GM12878 (cell line): ENCODE measurements at regions not wholly inside any gene's neighbourhood (a gene's known extent, or its start where the extent isn't known, plus 50 kb on each side); places are given as distances from the start of the nearest gene placed in this dataset.

Experiments used
- ATAC-seq: fragments of 200-7000 bp; cut with Tn5 transposase; 3 replicates; pipeline ENCODE4 v1.9.1; 2020; ENCODE audit warnings: mild to moderate bottlenecking, moderate library complexity
- BruUV-seq: library from RNA; stranded (reverse); fragments of 400-500 nt; replicated peaks from 2 replicates; lab custom pipeline; 2021; lab: Mats Ljungman, UMichigan
- CTCF ChIA-PET: fragments of 300-600 bp; sonication (Branson Sonifier 250); formaldehyde crosslinking; extraction: SDS; loops from one replicate; lab custom pipeline; 2021; ENCODE audit warnings: inconsistent platforms; lab: Yijun Ruan, JAX
- POLR2A ChIA-PET: fragments of 350-600 bp; formaldehyde crosslinking; extraction: SDS; loops from one replicate; lab custom pipeline; 2021; ENCODE audit warnings: inconsistent platforms; lab: Charles Lee
- RAD21 ChIA-PET: fragments of 300-600 bp; sonication (Branson Sonifier 250); formaldehyde crosslinking; loops from one replicate; lab custom pipeline; 2023; ENCODE audit warnings: antibody characterized with exemption; ENCODE audit not compliant: unreplicated experiment; lab: Charles Lee
- SMC1A ChIA-PET: fragments of 300-600 bp; sonication (Branson Sonifier 250); formaldehyde crosslinking; loops from one replicate; lab custom pipeline; 2023; ENCODE audit not compliant: unreplicated experiment, uncharacterized antibody; lab: Charles Lee
- DNase-seq: peaks from one replicate; pipeline ENCODE4 v3.0.0-alpha.2; 2011; ENCODE audit warnings: low read depth, low spot score
- FAIRE-seq: peaks from 3 replicates; lab custom pipeline; 2011; peaks lifted over from hg19 to GRCh38; lab: Jason Lieb, UNC
- H2AFZ ChIP-seq: 2 replicates; pipeline ENCODE4 v1.6.0; 2011; ENCODE audit warnings: low read depth, low read length, control low read depth; ENCODE audit not compliant: control insufficient read depth
- H3K27ac ChIP-seq: 2 replicates; pipeline ENCODE4 v1.5.1; 2011; ENCODE audit warnings: control low read depth; ENCODE audit not compliant: control insufficient read depth, insufficient read depth
- H3K27me3 ChIP-seq, 2 experiments: replicated peaks in 1 of 2; 2 replicates each; pipeline versions ENCODE4 v1.6.0 to v1.6.1; 2011; ENCODE audit warnings: low read length in 1 of 2; ENCODE audit not compliant: control insufficient read depth in 2 of 2, insufficient read depth in 2 of 2
- H3K36me3 ChIP-seq, 2 experiments: 2 replicates each; pipeline ENCODE4 v1.5.1; 2011; ENCODE audit warnings: low read length in 1 of 2; ENCODE audit not compliant: control insufficient read depth in 2 of 2, insufficient read depth in 2 of 2
- H3K4me1 ChIP-seq: 2 replicates; pipeline ENCODE4 v1.6.1; 2011; ENCODE audit warnings: mild to moderate bottlenecking, low read length, moderate library complexity, mixed read lengths; ENCODE audit not compliant: control insufficient read depth, insufficient read depth
- H3K4me2 ChIP-seq: 2 replicates; pipeline ENCODE4 v1.6.0; 2011; ENCODE audit warnings: control low read depth; ENCODE audit not compliant: control insufficient read depth, insufficient read depth
- H3K4me3 ChIP-seq: fragments of 200-600 bp; sonication (generic); 2 replicates; pipeline ENCODE4 v1.5.1; 2016
- H3K79me2 ChIP-seq: 2 replicates; pipeline ENCODE4 v1.6.0; 2011; ENCODE audit warnings: low read length; ENCODE audit not compliant: control insufficient read depth, insufficient read depth
- H3K9ac ChIP-seq: 2 replicates; pipeline ENCODE4 v1.8.0; 2011; ENCODE audit warnings: low read length, control low read depth, mixed read lengths; ENCODE audit not compliant: control insufficient read depth, insufficient read depth
- H3K9me3 ChIP-seq: replicated peaks from 3 replicates; pipeline ENCODE4 v1.5.1; 2011; ENCODE audit warnings: mild to moderate bottlenecking, low read length; ENCODE audit not compliant: control insufficient read depth, insufficient read depth
- H4K20me1 ChIP-seq: 2 replicates; pipeline ENCODE4 v1.6.0; 2011; ENCODE audit not compliant: control insufficient read depth, insufficient read depth
- ASH2L ChIP-seq: fragments of 300-600, 200-600 bp; sonication (generic); IDR thresholded peaks from 2 replicates; pipeline ENCODE4 v1.6.1; 2017; ENCODE audit warnings: low read depth, mild to moderate bottlenecking, borderline replicate concordance
- BACH1 ChIP-seq: fragments of 450-650 bp; IDR thresholded peaks from 2 replicates; pipeline ENCODE4 v1.6.1; 2017; ENCODE audit warnings: mild to moderate bottlenecking, borderline replicate concordance
- CREM ChIP-seq: IDR thresholded peaks from 2 replicates; pipeline ENCODE4 v1.6.1; 2014; ENCODE audit warnings: antibody characterized with exemption, low read depth
- FOS ChIP-seq: IDR thresholded peaks from 3 replicates; pipeline ENCODE4 v1.6.1; 2011; ENCODE audit warnings: borderline replicate concordance; ENCODE audit not compliant: insufficient read length; ENCODE audit errors: extremely low read depth
- KDM1A ChIP-seq: fragments of 200-600 bp; sonication (generic); IDR thresholded peaks from 2 replicates; pipeline ENCODE4 v1.6.1; 2016; ENCODE audit warnings: borderline replicate concordance
- MTA2 ChIP-seq: fragments of 450-650 bp; IDR thresholded peaks from 2 replicates; pipeline ENCODE4 v1.6.1; 2016; ENCODE audit warnings: low read depth, mild to moderate bottlenecking, moderate library complexity
- RCOR1 ChIP-seq: conservative IDR thresholded peaks from 2 replicates; pipeline ENCODE4 v1.6.1; 2012; ENCODE audit warnings: low read depth, low read length, improper control_type of control experiment
- SMC3 ChIP-seq: IDR thresholded peaks from 2 replicates; pipeline ENCODE4 v1.6.1; 2011; ENCODE audit warnings: low read length, improper control_type of control experiment, borderline replicate concordance
- SP1 ChIP-seq: IDR thresholded peaks from one replicate; pipeline ENCODE4 v1.6.1; 2011; ENCODE audit warnings: low read depth, low read length
- ZBTB33 ChIP-seq: fragments of 450-650 bp; IDR thresholded peaks from 2 replicates; pipeline ENCODE4 v1.6.1; 2017; ENCODE audit warnings: mild to moderate bottlenecking
- ZZZ3 ChIP-seq: IDR thresholded peaks from 2 replicates; pipeline ENCODE4 v1.6.1; 2011; ENCODE audit warnings: low read depth; ENCODE audit not compliant: control insufficient read depth, insufficient read length
- WGBS: methylation state at CpG from one replicate; pipeline ENCODE4 v1.1.6; 2016; ENCODE audit warnings: low lambda C conversion rate; ENCODE audit not compliant: insufficient replicate concordance, insufficient coverage; ENCODE audit errors: missing lambda C conversion rate; 5-methylcytosine and 5-hydroxymethylcytosine counted together
- in situ Hi-C: fragments of 300-500 bp; cut with MboI; formaldehyde crosslinking; loops from 9 replicates; pipeline ENCODE4 v1.14.3; 2018; ENCODE audit warnings: mixed read lengths
- intact Hi-C: fragments of 100-400 bp; cut with micrococcal nuclease; formaldehyde crosslinking; loops from one replicate; pipeline ENCODE4 v1.14.2; 2022; ENCODE audit not compliant: unreplicated experiment

GRCh38 chr13:91154558-91155353 lies 192.7 kb upstream of the MIR17HG start (continued):
- no peak for TF ChIP-seq ZBTB33
- no peak for TF ChIP-seq FOS

GRCh38 chr13:91155512-91156114 lies 191.9 kb upstream of the MIR17HG start:
- ChIA-PET RAD21 (no interaction called here), POLR2A (no interaction called here), CTCF (interaction anchor here (1.4 kb wide), 2 partner anchors 19 to 25 kb away, joined by 3 to 4 read pairs; no protein-coding TSS in a partner anchor), SMC1A (interaction anchor here (1.8 kb wide), 1 partner anchor 12 kb away, joined by 8 read pairs; no protein-coding TSS in a partner anchor)
- Histone ChIP-seq H3K36me3 (no peaks in the 10 kb centered on the region), H3K4me3 (no peak overlapping the region), H4K20me1 (no peaks in the 10 kb centered on the region), H3K4me1 (no peaks in the 10 kb centered on the region), H3K9ac (no peak overlapping the region), H3K4me2 (no peak overlapping the region), H3K27me3 (peaks cover 0 to 3% of the 10 kb centered on the region in 2 experiments; a peak in 2 of 4 replicates), H2AFZ (no peak overlapping the region), H3K79me2 (no peaks in the 10 kb centered on the region), H3K27ac (no peak overlapping the region), H3K9me3 (no peaks in the 10 kb centered on the region)
- DNase-seq (no peak), FAIRE-seq (no peak), ATAC-seq (no peak)
- intact Hi-C loops (no loop called here), in situ Hi-C loops (no loop called here)
- 63% methylated on average over 5 of the region's 5 CpGs for WGBS
- TF ChIP-seq RCOR1 (no peak), KDM1A (no peak), BACH1 (no peak), ASH2L (no peak), ZZZ3 (no peak), FOS (no peak), SMC3 (no peak), MTA2 (no peak), SP1 (no peak), CREM (no peak)
- no TSS peak for BruUV-seq
